Calu3 (cell line): ENCODE measurements at regions not wholly inside any gene's neighbourhood (a gene's known extent, or its start where the extent isn't known, plus 50 kb on each side); places are given as distances from the start of the nearest gene placed in this dataset.

ENCODE experiments used
- BruUV-seq: library from RNA; stranded (reverse); fragments of 400-500 nt; replicated peaks from 2 replicates; lab custom pipeline; 2021; lab: Mats Ljungman, UMichigan
- CTCF ChIA-PET: fragments of 300-600 bp; sonication (Branson Sonifier 250); formaldehyde crosslinking; loops from one replicate; lab custom pipeline; 2022; ENCODE audit warnings: antibody characterized with exemption; lab: Charles Lee
- DNase-seq: peaks from one replicate; pipeline ENCODE4 v3.0.0; 2022
- H3K27ac Mint-ChIP-seq: one replicate; pipeline ENCODE4 v1.8.0; 2022; ENCODE audit warnings: mixed read lengths; ENCODE audit not compliant: unreplicated experiment
- H3K27me3 Mint-ChIP-seq: one replicate; pipeline ENCODE4 v1.8.0; 2022; ENCODE audit warnings: mixed read lengths; ENCODE audit not compliant: unreplicated experiment
- H3K36me3 Mint-ChIP-seq: one replicate; pipeline ENCODE4 v1.8.0; 2022; ENCODE audit warnings: mild to moderate bottlenecking, moderate library complexity, mixed read lengths; ENCODE audit not compliant: insufficient read depth, unreplicated experiment
- H3K4me1 Mint-ChIP-seq: one replicate; pipeline ENCODE4 v1.8.0; 2022; ENCODE audit warnings: mild to moderate bottlenecking, low read depth, mixed read lengths; ENCODE audit not compliant: unreplicated experiment
- H3K4me3 Mint-ChIP-seq: one replicate; pipeline ENCODE4 v1.8.0; 2022; ENCODE audit warnings: mild to moderate bottlenecking, low read depth, moderate library complexity, mixed read lengths; ENCODE audit not compliant: unreplicated experiment
- H3K9me3 Mint-ChIP-seq: one replicate; pipeline ENCODE4 v1.8.0; 2022; ENCODE audit warnings: low read depth, mixed read lengths; ENCODE audit not compliant: unreplicated experiment
- intact Hi-C: fragments of 100-400 bp; cut with micrococcal nuclease; formaldehyde crosslinking; loops from one replicate; pipeline ENCODE4 v1.10.0; 2022; ENCODE audit not compliant: unreplicated experiment
- TF ChIP-seq, protein P1 (sequence below): fragments of 200-600 bp; IDR thresholded peaks from one replicate; pipeline ENCODE4 v1.8.0; 2022; ENCODE audit warnings: antibody characterized with exemption; ENCODE audit not compliant: unreplicated experiment

- no peaks in the 10 kb centered on the region for H3K4me1 Mint-ChIP-seq
- BruUV-seq = no TSS peak
- intact Hi-C loops = no loop called here
Observed at GRCh38 chr15:39239562-39239961, 341.3 kb upstream of the THBS1 start.

GRCh38 chr15:39242345-39242744 is 338.5 kb upstream of the THBS1 start:
- DNase-seq = peak; percentile 2
- BruUV-seq = no TSS peak
- CTCF ChIA-PET = no interaction called here
- no peak overlapping the region for H3K27ac Mint-ChIP-seq
- intact Hi-C loops = no loop called here
- no peak overlapping the region for H3K4me3 Mint-ChIP-seq
- TF ChIP-seq, protein P1, sequence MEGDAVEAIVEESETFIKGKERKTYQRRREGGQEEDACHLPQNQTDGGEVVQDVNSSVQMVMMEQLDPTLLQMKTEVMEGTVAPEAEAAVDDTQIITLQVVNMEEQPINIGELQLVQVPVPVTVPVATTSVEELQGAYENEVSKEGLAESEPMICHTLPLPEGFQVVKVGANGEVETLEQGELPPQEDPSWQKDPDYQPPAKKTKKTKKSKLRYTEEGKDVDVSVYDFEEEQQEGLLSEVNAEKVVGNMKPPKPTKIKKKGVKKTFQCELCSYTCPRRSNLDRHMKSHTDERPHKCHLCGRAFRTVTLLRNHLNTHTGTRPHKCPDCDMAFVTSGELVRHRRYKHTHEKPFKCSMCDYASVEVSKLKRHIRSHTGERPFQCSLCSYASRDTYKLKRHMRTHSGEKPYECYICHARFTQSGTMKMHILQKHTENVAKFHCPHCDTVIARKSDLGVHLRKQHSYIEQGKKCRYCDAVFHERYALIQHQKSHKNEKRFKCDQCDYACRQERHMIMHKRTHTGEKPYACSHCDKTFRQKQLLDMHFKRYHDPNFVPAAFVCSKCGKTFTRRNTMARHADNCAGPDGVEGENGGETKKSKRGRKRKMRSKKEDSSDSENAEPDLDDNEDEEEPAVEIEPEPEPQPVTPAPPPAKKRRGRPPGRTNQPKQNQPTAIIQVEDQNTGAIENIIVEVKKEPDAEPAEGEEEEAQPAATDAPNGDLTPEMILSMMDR = no peak
- H3K27me3 Mint-ChIP-seq = no peaks in the 10 kb centered on the region
- H3K9me3 Mint-ChIP-seq = no peaks in the 10 kb centered on the region
- H3K36me3 Mint-ChIP-seq = no peaks in the 10 kb centered on the region
- H3K4me1 Mint-ChIP-seq = no peaks in the 10 kb centered on the region

More at GRCh38 chr15:39239562-39239961, 341.3 kb upstream of the THBS1 start:
- TF ChIP-seq, protein P1 = no peak
- Mint-ChIP-seq H3K4me3 (no peak overlapping the region), H3K9me3 (no peaks in the 10 kb centered on the region), H3K27me3 (no peaks in the 10 kb centered on the region), H3K27ac (no peak overlapping the region), H3K36me3 (no peaks in the 10 kb centered on the region)
- CTCF ChIA-PET = interaction anchor here (0.6 kb wide), 1 partner anchor 637 kb away, joined by 3 read pairs; no protein-coding TSS in a partner anchor
- no peak for DNase-seq

GRCh38 chr15:39243396-39243795 is 337.5 kb upstream of the THBS1 start:
- no peaks in the 10 kb centered on the region for H3K9me3 Mint-ChIP-seq
- intact Hi-C loops = no loop called here
- no peaks in the 10 kb centered on the region for H3K36me3 Mint-ChIP-seq
- no peak overlapping the region for H3K4me3 Mint-ChIP-seq
- TF ChIP-seq, protein P1 = no peak
- H3K27me3 Mint-ChIP-seq = no peaks in the 10 kb centered on the region
- H3K27ac Mint-ChIP-seq = no peak overlapping the region
- CTCF ChIA-PET = interaction anchor here (1.0 kb wide), 1 partner anchor 30 kb away, joined by 3 read pairs; no protein-coding TSS in a partner anchor
- no TSS peak for BruUV-seq
- peaks cover 8% of the 10 kb centered on the region for H3K4me1 Mint-ChIP-seq
- DNase-seq = no peak

DNA sequence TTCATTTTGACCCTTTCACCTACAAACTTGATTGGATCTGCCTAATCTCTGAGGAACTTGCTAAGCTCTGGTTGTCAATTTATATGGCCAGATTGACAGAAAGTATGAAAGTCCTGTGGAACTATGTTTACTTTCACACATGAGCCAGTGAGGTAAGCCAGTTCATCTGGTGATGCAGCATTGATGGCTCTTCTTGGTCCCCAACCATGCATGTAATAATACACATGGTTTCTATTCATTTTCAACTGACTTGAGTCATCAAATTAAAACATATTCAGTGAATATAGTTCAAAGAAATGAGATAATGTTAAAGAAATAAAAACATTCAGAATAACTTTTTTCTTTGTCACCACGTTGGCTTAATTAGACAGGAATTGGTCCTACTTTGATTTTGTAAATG is 336.1 kb upstream of the THBS1 start:
- Mint-ChIP-seq H3K4me1 (peaks cover 22% of the 10 kb centered on the region), H3K9me3 (no peaks in the 10 kb centered on the region), H3K4me3 (no peak overlapping the region), H3K36me3 (no peaks in the 10 kb centered on the region), H3K27me3 (no peaks in the 10 kb centered on the region), H3K27ac (no peak overlapping the region)
- no peak for DNase-seq
- intact Hi-C loops = no loop called here
- TF ChIP-seq, protein P1 = no peak
- CTCF ChIA-PET = no interaction called here
- BruUV-seq = no TSS peak
